Posterior vena cava (tissue), 2 donors: ENCODE measurements at regions not wholly inside any gene's neighbourhood (a gene's known extent, or its start where the extent isn't known, plus 50 kb on each side); places are given as distances from the start of the nearest gene placed in this dataset.
"Not testable (repeated sequence)": the region's sequence is repeated elsewhere in the genome, so short reads cannot be mapped to it uniquely, and the experiment has no call there.

Source experiments
- DNase-seq: peaks from one replicate; pipeline ENCODE4 v3.0.0-alpha.2; 2020; ENCODE audit warnings: low spot score
- intact Hi-C, 2 donors: fragments of 100-400 bp; cut with DNase I; formaldehyde crosslinking; loops; one replicate each; pipeline versions ENCODE4 v1.14.1 to v1.14.2; 2022 to 2023
- donor health status: DM: yes; HTN: yes; CAD: no.
- donor health status: DM: yes; HTN: yes; CAD: no.

DNA sequence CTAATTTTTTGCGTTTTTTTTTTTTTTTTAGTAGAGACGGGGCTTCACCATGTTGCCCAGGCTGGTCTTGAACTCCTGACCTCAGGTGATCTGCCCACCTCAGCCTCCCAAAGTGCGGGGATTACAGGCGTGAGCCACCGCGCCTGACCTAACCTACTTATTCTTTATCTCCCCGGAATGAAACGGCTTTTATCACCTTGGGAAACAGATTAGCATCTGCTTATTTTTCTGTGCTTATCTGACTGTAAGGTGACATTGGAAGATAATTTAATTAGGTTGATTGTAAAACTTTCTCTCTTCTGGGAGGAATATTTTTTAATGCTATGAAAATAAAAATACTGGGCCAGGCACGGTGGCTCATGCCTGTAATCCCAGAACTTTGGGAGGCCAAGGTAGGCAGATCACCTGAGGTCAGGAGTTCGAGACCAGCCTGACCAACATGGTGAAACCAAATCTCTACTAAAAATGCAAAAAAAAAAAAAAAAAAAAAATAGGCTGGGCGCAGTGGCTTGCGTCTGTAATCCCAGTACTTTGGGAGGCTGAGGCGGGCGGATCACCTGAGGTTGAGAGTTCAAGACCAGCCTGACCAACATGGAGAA is 70.2 kb upstream of the METTL9 start:
- intact Hi-C loops, DNase-seq: not testable (repeated sequence)

DNA sequence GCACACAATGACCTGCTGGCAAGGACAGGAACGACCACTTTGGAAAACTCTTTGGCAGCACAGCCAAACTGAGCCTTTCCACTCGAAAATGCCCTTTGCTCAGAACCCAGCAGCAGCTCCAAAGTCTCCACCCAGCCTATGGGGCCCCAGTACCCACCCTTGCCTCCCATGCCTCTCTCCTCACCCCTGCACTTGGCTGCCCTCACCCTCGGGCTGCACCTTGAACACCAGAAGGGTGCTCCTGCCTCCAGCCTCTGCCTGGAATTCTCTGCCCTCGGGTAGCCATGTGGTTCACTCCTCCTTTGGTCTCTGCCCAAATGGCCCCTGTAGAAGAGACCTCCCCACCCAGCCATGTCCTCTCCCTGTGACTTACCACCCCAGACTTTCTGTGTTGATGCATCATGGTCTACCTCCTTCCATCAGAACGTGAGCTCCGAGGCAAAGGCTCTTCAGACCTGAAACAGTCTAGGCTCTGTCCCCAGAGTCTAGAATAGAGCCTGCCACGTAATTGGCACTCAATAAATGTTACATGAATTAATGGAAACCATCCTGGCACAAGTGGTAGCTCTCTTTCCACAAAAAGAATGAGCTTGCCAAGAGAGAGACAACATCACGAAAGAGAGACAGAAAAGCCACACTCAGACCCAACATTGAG is 68.5 kb upstream of the METTL9 start:
- DNase-seq, intact Hi-C loops: not testable (repeated sequence)

DNA sequence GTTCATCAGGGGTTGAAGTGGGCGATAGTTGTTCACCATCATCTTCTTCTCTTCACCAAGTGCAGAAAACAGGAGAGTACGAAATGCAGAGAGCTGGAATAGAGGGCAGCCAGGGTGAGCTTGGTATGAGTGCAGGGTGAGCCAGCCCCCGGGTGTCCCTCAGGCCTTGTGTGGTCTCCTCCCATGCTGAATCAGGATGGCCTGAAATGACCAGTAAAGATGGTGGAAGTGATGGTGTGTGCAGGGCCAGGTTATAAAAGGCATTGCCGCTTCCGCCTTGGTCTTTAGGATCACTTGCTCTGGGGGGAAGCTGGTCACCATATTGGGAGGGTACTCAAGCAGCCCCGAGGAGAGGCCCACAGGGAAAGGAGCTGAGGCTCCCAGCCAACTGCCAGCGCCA is 66.4 kb upstream of the METTL9 start:
- DNase-seq, intact Hi-C loops: not testable (repeated sequence)

DNA sequence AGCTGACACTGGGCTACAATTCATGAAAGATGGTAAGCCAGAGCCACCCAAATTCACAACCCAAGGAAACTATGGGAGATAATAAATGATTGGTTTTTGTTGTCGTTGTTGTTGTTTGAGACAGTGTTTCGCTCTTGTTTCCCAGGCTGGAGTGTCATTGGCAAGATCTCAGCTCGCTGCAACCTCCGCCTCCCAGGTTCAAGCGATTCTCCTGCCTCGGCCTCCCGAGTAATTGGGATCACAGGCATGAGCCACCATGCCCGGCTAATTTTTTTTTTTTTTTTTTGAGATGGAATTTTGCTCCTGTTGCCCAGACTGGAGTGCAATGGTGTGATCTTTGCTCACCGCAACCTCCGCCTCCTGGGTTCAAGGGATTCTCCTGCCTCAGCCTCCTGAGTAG is 65.9 kb upstream of the METTL9 start:
- intact Hi-C loops = not testable (repeated sequence)

DNA sequence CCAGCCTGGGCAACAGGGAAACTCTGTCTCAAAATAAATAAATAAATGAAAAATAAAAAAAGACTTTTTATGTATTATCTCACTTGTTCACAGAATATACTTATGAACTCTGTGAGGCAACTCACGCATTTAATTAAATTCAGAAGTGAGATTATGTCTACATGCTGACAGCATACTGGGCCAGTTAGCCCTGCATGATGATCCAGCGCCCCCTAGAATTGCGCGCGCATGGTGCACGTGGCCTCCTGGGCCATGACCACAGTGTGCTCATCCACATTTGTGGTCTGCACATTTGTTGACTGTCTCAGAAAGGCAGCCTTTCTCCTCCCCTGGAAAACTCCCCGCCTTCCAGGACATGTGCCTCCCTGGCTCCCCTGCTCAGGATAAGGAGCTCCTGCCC is 64.8 kb upstream of the METTL9 start:
- intact Hi-C loops, DNase-seq: not testable (repeated sequence)

More for the DNA sequence above, 65.9 kb upstream of the METTL9 start:
- DNase-seq = not testable (repeated sequence)

DNA sequence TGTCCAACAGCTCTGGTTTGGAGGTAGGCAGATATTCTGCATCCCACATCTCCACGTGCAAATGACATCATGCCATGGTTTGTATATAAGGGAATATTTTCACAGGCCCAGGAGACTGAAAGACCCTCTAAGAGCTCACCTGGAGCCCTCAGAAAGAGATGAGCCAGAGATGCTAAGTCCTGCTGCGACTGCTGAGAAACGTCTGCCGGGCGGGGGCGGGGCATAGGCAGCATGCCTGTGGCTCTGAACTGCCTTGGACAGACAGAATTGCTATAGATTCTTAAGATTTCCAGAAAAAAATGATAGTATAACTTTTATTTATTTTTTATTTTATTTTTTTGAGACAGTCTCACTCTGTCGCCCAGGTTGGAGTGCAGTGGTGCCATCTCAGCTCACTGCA is 64.2 kb upstream of the METTL9 start:
- intact Hi-C loops, DNase-seq: not testable (repeated sequence)

DNA sequence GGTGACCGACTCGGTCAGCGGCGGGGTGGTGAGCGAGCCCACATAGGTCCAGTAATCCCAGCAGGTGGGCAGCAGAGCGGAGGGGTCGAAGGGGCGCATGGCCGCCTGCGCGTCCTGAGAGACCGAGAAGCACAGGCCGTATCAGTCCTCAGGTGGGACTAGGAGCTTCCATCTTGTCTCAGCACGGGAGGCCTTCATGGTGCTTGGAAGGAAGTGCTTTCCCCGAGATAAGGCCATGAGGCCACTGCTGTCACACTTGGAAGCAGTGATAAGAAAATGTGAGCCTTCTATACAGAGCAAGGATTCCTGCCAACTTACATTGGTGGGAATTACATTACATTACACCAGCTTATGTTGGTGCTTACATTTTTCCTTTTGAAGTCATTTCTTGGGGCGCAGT is 62.6 kb upstream of the METTL9 start:
- intact Hi-C loops, DNase-seq: not testable (repeated sequence)

DNA sequence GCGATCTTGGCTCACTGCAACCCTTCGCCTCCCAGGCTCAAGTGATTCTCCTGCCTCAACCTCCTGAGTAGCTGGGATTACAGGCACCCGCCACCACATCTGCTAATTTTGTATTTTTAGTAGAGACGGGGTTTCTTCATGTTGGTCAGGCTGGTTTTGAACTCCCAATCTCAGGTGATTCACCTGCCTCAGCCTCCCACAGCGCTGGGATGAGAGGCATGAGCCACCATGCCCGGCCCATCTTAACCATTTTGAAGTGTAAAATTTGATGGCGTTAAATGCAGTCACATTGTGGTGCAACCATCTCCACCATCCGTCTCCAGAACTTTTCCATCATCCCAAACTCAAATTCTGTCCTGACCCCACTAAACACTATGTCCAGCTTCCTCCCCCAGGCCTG is 61.8 kb upstream of the METTL9 start:
- DNase-seq, intact Hi-C loops: not testable (repeated sequence)

DNA sequence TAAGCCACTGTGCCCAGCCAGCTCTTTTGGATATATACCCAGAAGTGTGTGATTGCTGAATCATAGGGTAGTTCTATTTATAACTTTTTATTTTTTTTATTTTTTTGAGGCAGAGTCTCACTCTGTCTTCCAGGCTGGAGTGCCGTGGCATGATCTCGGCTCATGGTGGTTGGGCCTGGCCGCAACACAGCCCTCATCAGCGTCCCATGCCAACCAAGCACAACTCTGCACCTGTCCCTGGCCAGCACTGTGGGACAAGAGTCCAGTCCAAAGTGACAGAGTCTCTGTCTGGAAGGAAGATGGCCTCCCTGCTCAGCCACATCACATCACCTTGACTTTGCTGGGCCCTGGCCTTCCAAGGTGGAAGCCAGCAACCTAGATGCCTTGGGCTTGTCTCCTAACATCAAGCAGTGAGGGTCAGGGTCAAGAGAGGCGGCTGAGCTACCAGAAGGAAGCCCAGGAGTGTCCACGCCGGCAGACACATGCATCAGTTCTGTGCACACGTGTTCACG is 60.2 kb upstream of the METTL9 start:
- DNase-seq, intact Hi-C loops: not testable (repeated sequence)

DNA sequence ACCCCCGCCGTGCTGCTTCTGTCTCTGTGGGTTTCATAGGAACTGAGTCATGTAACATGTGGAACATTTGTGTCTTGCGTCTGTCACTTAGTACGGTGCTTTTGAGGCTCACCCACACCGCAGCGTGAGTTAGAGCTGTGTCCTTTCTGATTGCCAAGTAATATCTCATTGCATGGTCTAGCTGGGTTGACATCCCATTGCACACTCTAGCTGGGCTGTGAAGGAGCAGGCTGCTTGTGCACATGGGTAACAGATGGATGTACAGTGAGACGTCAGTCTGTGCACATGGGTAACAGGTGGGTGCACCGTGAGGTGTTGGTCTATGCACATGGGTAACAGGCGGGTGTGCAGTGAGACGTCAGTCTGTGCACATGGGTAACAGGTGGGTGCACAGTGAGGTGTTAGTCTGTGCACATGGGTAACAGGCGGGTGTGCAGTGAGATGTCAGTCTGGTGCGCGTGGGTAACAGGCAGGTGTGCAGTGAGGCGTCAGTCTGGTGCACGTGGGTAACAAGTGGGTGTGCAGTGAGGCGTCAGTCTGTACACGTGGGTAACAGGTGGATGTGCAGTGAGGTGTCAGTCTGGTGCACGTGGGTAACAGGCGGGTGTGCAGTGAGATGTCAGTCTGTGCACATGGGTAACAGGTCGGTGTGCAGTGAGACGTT is 58.5 kb upstream of the METTL9 start:
- DNase-seq, intact Hi-C loops: not testable (repeated sequence)

DNA sequence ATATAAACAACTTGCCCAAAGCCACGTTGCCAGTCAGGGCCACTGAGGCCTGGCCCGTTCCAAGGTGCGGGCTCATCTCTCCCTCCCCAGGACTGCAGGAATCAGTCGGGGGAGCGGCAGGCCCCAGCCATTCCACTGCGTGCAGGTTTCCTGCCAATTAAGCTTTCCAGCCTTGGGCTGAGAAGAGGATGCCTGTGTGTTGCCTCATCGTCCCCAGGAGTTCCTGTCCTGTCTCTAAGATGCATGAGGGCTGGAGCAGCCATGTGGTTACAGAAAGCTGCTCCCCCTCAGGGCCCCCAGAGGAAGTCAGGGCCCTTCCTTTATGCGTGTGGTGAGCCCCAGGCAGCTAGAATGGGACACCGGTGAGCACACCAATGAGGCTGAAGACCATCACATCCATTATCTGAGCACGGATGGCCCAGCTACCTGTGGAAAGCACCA is 57.7 kb upstream of the METTL9 start:
- intact Hi-C loops, DNase-seq: not testable (repeated sequence)

DNA sequence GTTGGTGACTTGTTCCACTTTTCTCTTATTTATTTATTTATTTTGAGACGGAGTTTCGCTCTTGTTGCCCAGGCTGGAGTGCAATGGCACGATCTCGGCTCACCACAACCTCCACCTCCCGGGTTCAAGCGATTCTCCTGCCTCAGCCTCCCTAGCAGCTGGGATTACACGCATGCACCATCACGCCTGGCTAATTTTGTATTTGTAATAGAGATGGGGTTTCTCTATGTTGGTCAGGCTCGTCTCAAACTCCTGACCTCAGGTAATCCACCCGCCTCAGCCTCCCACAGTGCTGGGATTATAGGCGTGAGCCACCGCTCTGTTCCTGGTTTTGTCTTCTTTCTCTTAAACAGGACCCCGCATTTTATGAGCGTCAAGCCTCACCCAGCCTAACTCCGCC is 57.3 kb upstream of the METTL9 start:
- intact Hi-C loops, DNase-seq: not testable (repeated sequence)

DNA sequence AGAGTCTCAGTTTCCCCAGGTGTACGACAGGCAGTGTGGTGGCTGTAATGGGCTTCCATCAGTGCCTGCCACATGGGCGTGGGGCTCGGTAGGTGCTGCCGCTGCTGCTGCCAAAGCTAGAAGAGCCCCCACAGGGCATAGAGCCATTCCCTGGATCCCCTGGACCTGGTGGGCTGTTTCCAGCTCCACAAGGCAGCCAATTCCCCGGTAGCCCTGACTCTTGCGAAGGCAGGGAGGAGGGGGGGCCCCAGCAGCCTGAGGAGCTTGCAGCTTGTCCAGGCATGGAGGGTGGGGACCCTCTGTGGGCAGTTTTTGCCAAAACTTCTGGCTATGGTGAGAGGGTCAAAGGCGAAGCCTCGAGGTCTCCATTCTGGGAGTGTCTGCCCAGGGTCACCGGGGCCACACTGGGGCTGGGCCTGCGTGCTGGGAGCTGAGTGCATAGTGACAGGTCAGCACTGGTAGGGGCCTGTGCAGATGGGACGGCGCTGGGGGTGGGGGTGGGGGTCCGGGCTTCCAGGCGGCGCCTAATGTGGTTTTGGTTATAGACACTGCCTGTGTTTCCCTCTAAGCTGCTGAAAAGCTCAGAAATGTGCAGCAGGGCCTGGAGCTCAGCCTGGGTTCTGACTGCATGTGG is 56.8 kb upstream of the METTL9 start:
- DNase-seq, intact Hi-C loops: not testable (repeated sequence)

DNA sequence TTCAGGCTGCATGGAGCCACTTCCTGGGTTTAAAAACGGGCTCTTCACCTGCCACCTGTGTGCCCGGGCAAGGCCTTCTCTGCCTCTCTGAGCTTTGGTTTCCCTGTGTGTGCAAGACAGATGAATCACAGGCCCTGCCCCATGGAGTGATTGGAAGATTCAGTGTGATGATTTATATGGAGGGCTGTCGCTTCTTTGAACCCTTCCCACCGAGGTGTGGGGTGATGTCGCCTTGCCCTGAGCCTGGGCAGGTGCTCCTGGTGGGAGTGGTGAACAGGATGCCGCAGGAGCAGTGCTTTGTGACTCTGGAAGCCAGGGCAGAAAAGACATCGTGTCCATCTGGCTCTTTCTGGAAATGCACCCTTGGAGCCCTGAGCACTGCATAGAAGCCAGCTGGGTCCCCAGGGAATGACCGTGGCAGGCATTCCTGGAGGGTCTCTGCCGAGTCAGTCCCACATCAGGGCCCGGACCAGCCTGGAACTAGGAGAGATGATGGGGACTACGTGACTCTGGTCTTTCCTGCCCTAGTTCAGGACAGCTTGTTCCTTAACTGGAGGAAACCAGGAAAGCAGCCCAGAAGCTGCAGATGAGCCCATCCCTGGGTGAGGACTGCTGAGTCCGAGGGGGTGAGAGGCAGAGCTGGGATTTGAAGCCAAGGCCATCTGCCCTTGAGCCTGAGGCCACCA is 56.1 kb upstream of the METTL9 start:
- intact Hi-C loops, DNase-seq: not testable (repeated sequence)

DNA sequence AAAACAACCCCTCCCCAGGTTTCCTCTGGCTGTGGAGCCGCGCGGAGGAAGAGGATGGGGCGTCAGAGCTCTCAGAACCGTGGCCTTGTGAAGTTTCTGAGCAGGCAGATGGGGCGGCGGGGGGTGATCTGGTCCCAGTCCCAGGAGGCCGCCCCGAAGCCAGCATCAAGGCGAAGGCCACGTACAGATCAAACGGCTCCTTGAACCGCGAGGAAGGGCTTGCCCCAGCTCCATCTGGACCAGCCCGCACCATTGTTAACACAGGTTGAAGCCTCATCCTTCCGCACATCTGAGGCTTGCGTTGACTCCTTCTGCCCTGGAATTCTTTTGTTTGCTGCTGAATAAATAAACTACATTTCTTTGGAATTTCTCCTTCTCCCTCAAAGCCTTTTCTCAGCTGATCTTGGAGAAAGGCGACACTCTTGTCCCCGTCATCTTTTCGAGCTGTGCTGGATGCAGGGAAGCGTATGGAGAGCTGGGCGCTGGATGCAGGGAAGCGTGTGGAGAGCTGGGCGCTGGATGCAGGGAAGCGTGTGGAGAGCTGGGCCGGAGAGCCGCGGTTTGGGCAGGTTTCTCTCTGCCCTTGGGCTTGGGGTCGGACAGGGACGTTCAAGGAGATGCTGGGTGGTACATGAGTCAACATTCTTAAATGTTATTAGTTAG is 53.6 kb upstream of the METTL9 start:
- intact Hi-C loops, DNase-seq: not testable (repeated sequence)

DNA sequence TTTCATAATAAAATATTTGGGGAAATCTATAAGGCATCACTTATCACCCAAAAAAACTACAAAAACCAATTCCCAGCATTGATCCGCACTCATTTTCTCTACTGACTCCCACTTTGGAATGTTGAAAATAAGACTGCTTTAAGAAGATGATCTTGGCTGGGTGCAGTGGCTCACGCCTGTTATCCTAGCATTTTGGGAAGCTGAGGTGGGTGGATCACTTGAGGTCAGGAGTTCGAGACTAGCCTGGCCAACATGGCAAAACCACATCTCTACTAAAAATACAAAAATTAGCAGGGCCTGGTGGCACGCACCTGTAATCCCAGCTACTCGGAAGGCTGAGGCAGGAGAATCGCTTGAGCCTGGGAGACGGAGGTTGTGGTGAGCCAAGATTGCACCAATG is 50.0 kb upstream of the METTL9 start:
- intact Hi-C loops = not testable (repeated sequence)

More for the DNA sequence above, 50.0 kb upstream of the METTL9 start:
- DNase-seq = not testable (repeated sequence)
